ENCODE measurements at regions not wholly inside any gene's neighbourhood (a gene's known extent, or its start where the extent isn't known, plus 50 kb on each side); places are given as distances from the start of the nearest gene placed in this dataset.
"Not testable (repeated sequence)": the region's sequence is repeated elsewhere in the genome, so short reads cannot be mapped to it uniquely, and the experiment has no call there.

DNA sequence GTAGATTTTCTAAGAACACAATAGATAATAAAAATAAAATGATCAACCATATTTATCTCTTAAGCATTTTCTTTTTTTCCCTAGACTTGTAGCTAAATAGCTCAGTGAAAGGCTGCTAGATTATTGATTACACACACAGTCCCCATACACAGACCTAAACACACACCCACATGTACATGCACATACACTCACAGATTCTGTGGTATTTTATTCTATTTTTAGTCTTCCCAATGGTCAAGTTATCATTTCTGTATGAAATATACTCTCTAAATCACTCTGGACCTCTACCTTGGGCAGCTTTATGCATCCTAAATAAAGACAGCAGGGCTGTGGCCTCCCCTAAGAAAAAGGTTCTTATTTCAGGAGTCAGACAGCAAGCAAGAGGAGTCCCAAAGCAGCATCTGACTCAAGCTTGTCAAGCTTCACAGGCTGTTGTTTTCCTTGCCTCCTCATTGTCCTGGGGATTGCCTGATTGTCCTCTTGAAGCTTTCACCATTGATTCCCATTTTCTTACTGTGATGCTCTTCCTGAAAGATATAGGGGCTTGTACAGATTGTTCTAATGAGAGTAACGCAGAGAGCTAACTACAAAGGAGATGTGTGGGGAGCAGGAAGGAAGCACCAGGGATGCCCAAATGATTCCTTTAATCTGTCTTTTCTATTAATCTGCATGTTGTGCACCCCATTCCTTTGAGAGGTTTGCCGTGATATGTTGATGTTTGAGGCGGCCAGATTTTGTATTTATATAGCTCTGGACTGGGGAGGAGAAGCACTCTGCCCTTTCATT, 986.5 kb downstream of the PCDH17 start:
- DNase-seq (ENCODE audit: low read depth, low spot score), result no peak

GRCh38 chr13:58619396-58620113, 988.0 kb downstream of the PCDH17 start:
- DNase-seq (ENCODE audit: low read depth, low spot score), result no peak

GRCh38 chr13:58620176-58620575, 988.6 kb downstream of the PCDH17 start:
- no peak for DNase-seq (ENCODE audit: low read depth, low spot score)

DNA sequence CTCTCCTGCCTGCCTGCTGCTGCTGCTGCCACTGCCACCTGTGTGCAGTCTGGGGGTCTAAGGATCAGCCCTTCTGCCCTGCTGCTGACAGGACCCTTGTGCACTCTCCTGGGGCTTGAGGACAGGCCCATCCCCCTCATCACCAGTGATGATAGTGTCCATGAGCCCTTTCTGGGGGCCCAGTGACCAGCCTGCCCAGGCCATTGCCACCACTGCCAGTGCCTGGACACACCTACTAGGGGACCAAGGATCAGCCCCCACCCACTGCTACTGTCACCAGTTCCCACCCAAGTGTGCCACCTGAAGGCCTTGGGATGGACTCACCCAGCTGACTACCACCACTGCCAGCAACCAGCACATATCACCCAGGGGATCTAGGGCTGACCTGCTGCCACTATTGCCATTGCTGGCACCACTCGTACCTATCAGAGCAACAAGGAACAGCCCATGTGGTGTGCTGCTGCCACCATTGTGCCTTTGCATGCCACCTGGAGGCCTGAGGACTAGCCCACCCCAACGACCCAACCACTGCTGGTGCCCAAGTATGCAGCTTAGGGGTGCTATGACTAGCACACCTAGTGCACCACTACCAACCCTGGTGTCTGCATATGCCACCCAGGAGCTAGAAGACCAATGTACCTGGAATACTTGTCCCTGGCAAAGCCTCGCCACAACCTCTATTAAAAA, 994.3 kb downstream of the PCDH17 start:
- no peak for DNase-seq (ENCODE audit: low read depth, low spot score)

DNA sequence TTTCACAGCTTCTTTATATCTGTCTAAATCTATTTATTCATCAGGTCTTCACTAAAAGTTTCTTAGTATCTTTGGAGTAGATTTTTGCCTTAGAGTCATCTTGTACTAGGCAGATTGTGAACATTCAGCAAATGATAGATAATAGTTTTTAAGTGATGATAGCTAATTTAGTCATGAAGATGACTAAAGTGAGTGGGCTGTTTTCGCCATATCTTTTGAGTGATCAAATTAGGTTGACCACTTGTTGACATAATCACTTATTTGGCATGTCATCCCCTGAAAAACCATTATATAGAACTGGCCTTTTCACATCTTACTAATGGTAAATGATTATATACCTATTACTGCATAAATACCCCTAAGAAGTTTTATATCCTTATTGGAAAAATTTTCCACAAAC, 999.2 kb downstream of the PCDH17 start:
- no peak for DNase-seq (ENCODE audit: low read depth, low spot score)

GRCh38 chr13:58633226-58633625, 1001.7 kb downstream of the PCDH17 start:
- DNase-seq (ENCODE audit: low read depth, low spot score), result no peak

GRCh38 chr13:58655086-58655485, 1023.5 kb downstream of the PCDH17 start:
- DNase-seq (ENCODE audit: low read depth, low spot score), result no peak

- no peak for DNase-seq (ENCODE audit: low read depth, low spot score)
These were observed 1029.3 kb downstream of the PCDH17 start for GRCh38 chr13:58660826-58661225.

GRCh38 chr13:58666331-58666730, 1034.8 kb downstream of the PCDH17 start:
- no peak for DNase-seq (ENCODE audit: low read depth, low spot score)

DNA sequence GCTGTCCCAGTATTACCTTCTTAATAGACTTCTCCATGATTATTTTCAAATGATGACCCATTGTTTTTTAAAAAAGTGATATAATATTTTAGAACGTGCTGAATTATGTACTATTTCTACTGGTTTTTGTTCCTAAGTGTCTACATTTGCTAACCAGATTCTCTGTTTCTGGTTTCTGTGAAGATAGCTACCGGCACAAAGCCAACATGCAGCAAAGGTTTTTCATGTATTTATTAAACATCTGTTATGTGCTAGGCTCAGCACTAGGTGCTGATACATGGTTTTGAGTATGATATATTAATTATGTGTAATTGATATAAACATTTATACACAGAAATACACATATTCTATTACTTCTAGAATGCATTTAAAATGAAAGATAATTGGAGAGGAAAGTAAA, 1035.6 kb downstream of the PCDH17 start:
- DNase-seq (ENCODE audit: low read depth, low spot score), result no peak

DNA sequence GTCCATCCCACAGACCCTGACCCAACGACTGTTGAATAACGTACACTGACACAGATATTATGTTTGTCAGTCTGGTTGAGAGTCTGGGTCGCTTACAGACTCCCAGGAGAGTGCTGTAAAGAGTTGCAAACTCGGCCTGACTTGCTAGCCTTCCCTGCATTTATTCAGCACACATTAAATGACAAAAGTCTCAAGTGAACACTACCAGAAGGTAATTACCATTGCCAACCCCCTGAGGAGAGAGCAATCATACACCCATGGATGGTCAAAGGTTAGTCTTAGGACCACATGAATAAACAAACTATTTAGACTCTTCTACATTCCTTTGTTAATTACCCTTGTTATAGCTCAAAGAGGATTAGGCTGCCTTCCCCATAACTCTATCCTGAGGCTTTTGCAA, 1048.6 kb downstream of the PCDH17 start:
- DNase-seq (ENCODE audit: low read depth, low spot score), result no peak

- DNase-seq (ENCODE audit: low read depth, low spot score), result no peak
These were observed 1051.1 kb downstream of the PCDH17 start for GRCh38 chr13:58682616-58683015.

GRCh38 chr13:58687148-58687547, 1055.6 kb downstream of the PCDH17 start:
- no peak for DNase-seq (ENCODE audit: low read depth, low spot score)

DNA sequence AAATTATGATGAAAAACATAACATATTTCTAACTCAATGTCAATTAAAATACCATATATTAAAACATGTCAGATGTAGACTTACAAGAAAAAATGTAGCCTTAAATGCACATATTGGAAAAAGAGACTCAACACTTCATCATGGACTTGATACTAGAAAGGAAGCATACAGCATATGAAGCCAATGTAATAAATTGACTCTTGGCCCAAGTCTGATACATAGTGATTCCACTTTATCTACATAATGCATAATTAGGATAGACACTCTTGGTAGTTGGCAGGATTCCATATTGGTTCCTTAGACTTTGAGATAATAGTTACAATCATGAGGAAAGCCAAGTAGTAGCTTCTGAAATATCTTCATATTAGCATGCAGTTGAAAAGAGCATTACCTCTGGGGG, 1067.0 kb downstream of the PCDH17 start:
- DNase-seq (ENCODE audit: low read depth, low spot score), result no peak

GRCh38 chr13:58704953-58705352, 1073.4 kb downstream of the PCDH17 start:
- DNase-seq (ENCODE audit: low read depth, low spot score), result no peak

DNA sequence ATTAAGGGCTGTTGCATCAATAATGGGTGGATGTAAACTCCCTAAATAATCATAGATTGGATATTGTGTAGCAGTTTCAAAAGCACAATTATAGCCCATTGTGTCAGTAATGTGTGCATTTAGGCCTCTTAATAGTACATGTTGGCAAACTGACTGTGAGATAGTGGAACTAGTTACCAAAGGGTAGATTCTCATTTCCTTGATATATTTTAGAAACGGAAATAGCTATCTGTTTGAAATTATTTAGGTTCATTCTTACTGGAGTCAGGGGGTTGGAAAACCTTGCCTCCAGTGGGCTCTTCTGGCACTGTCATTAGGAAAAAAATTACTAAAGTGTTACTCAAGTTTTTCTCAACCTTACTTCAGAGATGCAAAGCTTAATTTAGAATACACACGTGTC, 1074.9 kb downstream of the PCDH17 start:
- DNase-seq (ENCODE audit: low read depth, low spot score), result no peak

GRCh38 chr13:58712191-58712590, 1080.6 kb downstream of the PCDH17 start:
- DNase-seq (ENCODE audit: low read depth, low spot score), result no peak

DNA sequence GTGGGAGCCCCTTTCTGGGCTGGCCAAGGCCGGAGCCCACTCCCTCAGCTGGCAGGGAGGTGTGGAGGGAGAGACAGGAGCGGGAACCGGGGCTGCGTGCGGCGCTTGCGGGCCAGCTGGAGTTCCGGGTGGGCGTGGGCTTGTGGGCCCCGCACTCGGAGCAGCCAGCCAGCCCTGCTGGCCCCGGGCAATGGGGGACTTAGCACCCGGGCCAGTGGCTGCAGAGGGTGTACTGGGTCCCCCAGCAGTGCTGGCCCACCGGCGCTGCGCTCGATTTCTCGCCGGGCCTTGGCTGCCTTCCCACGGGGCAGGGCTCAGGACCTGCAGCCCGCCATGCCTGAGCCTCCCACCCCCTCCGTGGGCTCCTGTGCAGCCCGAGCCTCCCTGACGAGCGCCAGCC, 1082.5 kb downstream of the PCDH17 start:
- not testable (repeated sequence) for DNase-seq (ENCODE audit: low read depth, low spot score)

- no peak for DNase-seq (ENCODE audit: low read depth, low spot score)
These were observed 1089.7 kb downstream of the PCDH17 start for GRCh38 chr13:58721273-58721672.

DNA sequence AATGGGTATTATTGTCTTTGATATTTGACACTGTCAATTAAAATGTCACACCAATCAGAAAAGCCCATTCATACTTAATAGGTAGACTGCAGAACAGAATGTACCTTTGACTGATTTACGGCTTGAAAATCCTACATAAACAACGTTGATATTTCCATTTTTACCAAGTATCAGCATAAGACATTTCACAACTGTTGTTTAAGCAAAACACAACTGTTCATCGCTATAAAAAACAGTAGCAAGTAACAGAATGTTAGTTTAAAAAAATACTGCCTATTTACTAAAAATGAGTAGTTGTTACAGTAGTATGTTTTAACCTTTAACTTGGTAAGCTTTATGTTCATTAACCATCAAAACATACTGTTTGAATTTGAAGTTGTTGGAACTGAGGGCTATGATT, 1096.6 kb downstream of the PCDH17 start:
- DNase-seq (ENCODE audit: low read depth, low spot score), result no peak

DNA sequence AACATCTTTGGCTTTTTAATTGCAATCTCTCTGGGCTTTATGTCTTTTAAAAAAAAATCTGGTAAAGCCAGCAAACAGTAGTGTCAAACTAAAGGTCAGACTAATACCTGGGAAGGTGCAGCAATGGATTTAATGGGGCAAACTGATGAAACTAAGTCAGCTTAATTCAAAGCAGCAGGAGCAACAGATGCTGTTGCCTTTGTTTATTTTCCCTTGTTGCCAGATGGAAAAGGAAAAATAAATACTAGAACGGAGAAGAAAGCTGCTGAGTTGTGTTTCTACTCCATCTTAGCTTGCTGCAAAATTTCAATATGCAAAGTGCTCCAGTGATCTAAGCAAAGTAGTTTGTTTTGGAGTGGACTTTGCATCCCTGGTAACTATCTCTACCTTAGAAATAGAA, 1097.8 kb downstream of the PCDH17 start:
- DNase-seq (ENCODE audit: low read depth, low spot score), result no peak

DNA sequence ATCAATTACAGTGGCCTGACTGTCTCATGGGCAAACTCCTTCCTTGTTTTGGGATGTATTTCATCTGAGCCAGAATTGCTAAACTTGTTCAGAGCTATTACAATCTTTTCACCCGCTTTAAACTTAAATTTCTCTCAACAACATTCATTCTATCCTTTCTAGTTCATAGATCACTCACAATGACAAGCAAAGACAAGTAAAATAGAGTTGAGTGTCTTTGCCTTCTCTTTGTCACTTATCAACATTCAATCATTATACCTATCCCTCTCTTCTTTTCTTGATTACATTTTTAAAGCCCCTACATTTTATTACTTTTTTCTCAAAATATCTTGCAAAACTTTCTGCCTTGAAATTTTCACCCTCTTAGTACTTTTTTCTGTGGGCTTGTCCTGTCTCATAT, 1113.1 kb downstream of the PCDH17 start:
- DNase-seq (ENCODE audit: low read depth, low spot score), result no peak

- DNase-seq (ENCODE audit: low read depth, low spot score), result no peak
These were observed 1136.0 kb downstream of the PCDH17 start for GRCh38 chr13:58767566-58767965.
